Endodermal cell (in vitro differentiated cells): ENCODE measurements at regions not wholly inside any gene's neighbourhood (a gene's known extent, or its start where the extent isn't known, plus 50 kb on each side); places are given as distances from the start of the nearest gene placed in this dataset.

Experiments
- DNase-seq: peaks from one replicate; pipeline ENCODE4 v3.0.0-alpha.2; 2017
- H3K27ac ChIP-seq: 2 replicates; pipeline ENCODE4 v1.5.1; 2013; ENCODE audit warnings: mild to moderate bottlenecking, low read depth, low read length, moderate library complexity
- H3K27me3 ChIP-seq: 2 replicates; pipeline ENCODE4 v1.6.1; 2013; ENCODE audit warnings: mild to moderate bottlenecking, low read length, moderate library complexity; ENCODE audit not compliant: insufficient read depth, control insufficient read depth, poor library complexity, severe bottlenecking
- H3K36me3 ChIP-seq: 2 replicates; pipeline ENCODE4 v1.7.0; 2013; ENCODE audit warnings: mild to moderate bottlenecking, low read length, moderate library complexity; ENCODE audit not compliant: control insufficient read depth, insufficient read depth
- H3K4me1 ChIP-seq: one replicate; pipeline ENCODE4 v1.7.0; 2013; ENCODE audit warnings: low read length; ENCODE audit not compliant: control insufficient read depth, insufficient read depth
- H3K4me3 ChIP-seq: 2 replicates; pipeline ENCODE4 v1.5.1; 2013; ENCODE audit warnings: mild to moderate bottlenecking, low read length, moderate library complexity
- H3K9ac ChIP-seq: 2 replicates; pipeline ENCODE4 v1.6.1; 2013; ENCODE audit warnings: mild to moderate bottlenecking, low read length, moderate library complexity; ENCODE audit not compliant: poor library complexity, severe bottlenecking; ENCODE audit errors: extremely low read depth
- H3K9me3 ChIP-seq: 2 replicates; pipeline ENCODE4 v1.6.1; 2013; ENCODE audit warnings: mild to moderate bottlenecking, low read length, moderate library complexity; ENCODE audit not compliant: control insufficient read depth
- H3K27ac Mint-ChIP-seq: 2 replicates; pipeline ENCODE4 v1.8.0; 2020; ENCODE audit warnings: mixed read lengths
- H3K27me3 Mint-ChIP-seq: 2 replicates; pipeline ENCODE4 v1.8.0; 2021; ENCODE audit warnings: mild to moderate bottlenecking, mixed read lengths; ENCODE audit not compliant: insufficient read depth
- H3K36me3 Mint-ChIP-seq: 2 replicates; pipeline ENCODE4 v1.8.0; 2020; ENCODE audit warnings: low read depth, mixed read lengths
- H3K4me1 Mint-ChIP-seq: 2 replicates; pipeline ENCODE4 v1.8.0; 2020; ENCODE audit warnings: mixed read lengths
- H3K4me3 Mint-ChIP-seq: 2 replicates; pipeline ENCODE4 v1.8.0; 2020; ENCODE audit warnings: mild to moderate bottlenecking, moderate library complexity, mixed read lengths
- H3K9me3 Mint-ChIP-seq: 2 replicates; pipeline ENCODE4 v1.8.0; 2020; ENCODE audit warnings: mild to moderate bottlenecking, mixed read lengths
- CTCF ChIP-seq: fragments of 200-600 bp; sonication (generic); conservative IDR thresholded peaks from 2 replicates; pipeline ENCODE4 v1.5.0; 2021; ENCODE audit warnings: antibody characterized with exemption, mild to moderate bottlenecking
- WGBS, 2 experiments: methylation state at CpG; one replicate each; pipeline versions ENCODE4 v1.1.5 to v1.1.7; 2013; ENCODE audit warnings: missing lambda C conversion rate in 2 of 2, mixed read lengths in 1 of 2; ENCODE audit not compliant: insufficient coverage in 1 of 2, insufficient read length in 1 of 2; 5-methylcytosine and 5-hydroxymethylcytosine counted together

DNA sequence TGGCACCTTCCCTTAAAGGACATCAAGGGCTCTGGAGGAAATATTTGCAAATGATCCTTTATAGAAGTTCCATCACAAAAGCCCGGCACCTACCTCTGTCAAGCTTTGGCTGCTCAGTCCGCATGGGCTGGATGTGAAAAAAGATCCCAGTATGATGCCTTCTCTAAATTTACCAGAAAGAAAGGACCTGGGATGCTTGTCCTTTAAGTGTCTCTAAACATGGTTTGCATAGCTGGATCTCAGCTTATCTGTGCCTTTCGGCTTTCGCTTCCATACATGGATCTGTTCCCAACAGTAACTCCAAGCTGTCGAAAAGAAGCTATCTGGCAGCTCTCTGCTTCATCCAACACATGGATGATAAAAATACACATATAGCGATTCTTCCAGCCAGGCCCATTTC is 60.4 kb upstream of the SLC8A1 start:
- Mint-ChIP-seq H3K36me3 (no peaks in the 10 kb centered on the region), H3K27ac (no peak overlapping the region), H3K9me3 (no peaks in the 10 kb centered on the region), H3K4me3 (no peak overlapping the region), H3K4me1 (peaks cover 11% of the 10 kb centered on the region), H3K27me3 (no peaks in the 10 kb centered on the region)
- no peak overlapping the region for H3K9ac ChIP-seq
- 83 to 88% methylated on average over 6 of the region's 6 CpGs for WGBS, 2 experiments
- peaks cover 3% of the 10 kb centered on the region for H3K4me1 ChIP-seq
- no peak for TF ChIP-seq CTCF
- no peaks in the 10 kb centered on the region for H3K36me3 ChIP-seq
- no peaks in the 10 kb centered on the region for H3K9me3 ChIP-seq
- no peak overlapping the region for H3K27ac ChIP-seq
- DNase-seq, result peak; percentile 43
- H3K4me3 ChIP-seq, result no peak overlapping the region
- no peaks in the 10 kb centered on the region for H3K27me3 ChIP-seq

GRCh38 chr2:40513201-40513600 is 61.3 kb upstream of the SLC8A1 start:
- no peak overlapping the region for H3K27ac ChIP-seq
- TF ChIP-seq CTCF, result no peak
- H3K36me3 ChIP-seq, result no peaks in the 10 kb centered on the region
- Mint-ChIP-seq H3K27me3 (no peaks in the 10 kb centered on the region), H3K36me3 (no peaks in the 10 kb centered on the region), H3K4me1 (peaks cover 11% of the 10 kb centered on the region), H3K27ac (no peak overlapping the region), H3K4me3 (no peak overlapping the region), H3K9me3 (peaks cover 1% of the 10 kb centered on the region)
- no peak overlapping the region for H3K4me3 ChIP-seq
- DNase-seq, result no peak
- H3K4me1 ChIP-seq, result peaks cover 3% of the 10 kb centered on the region
- no peak overlapping the region for H3K9ac ChIP-seq
- WGBS, 2 experiments, result 96% methylated on average over 2 of the region's 2 CpGs; no CpG with 5 or more reads in 1 of the 2 experiments
- no peaks in the 10 kb centered on the region for H3K9me3 ChIP-seq
- H3K27me3 ChIP-seq, result no peaks in the 10 kb centered on the region

- Mint-ChIP-seq H3K27ac (no peak overlapping the region), H3K9me3 (peaks cover 1% of the 10 kb centered on the region), H3K4me1 (peaks cover 9% of the 10 kb centered on the region), H3K4me3 (no peak overlapping the region), H3K36me3 (no peaks in the 10 kb centered on the region), H3K27me3 (no peaks in the 10 kb centered on the region)
- no peak for TF ChIP-seq CTCF
- H3K9ac ChIP-seq, result no peak overlapping the region
- no peak overlapping the region for H3K4me3 ChIP-seq
- 81% methylated on average over 1 of the region's 1 CpG; no CpG with 5 or more reads in 1 of the 2 experiments for WGBS, 2 experiments
- no peak overlapping the region for H3K27ac ChIP-seq
- no peak for DNase-seq
- peaks cover 3% of the 10 kb centered on the region for H3K4me1 ChIP-seq
- H3K27me3 ChIP-seq, result no peaks in the 10 kb centered on the region
- no peaks in the 10 kb centered on the region for H3K9me3 ChIP-seq
- H3K36me3 ChIP-seq, result no peaks in the 10 kb centered on the region
These were observed 64.7 kb upstream of the SLC8A1 start for GRCh38 chr2:40516604-40517003.
